DOHH2 (cell line): ENCODE measurements at regions not wholly inside any gene's neighbourhood (a gene's known extent, or its start where the extent isn't known, plus 50 kb on each side); places are given as distances from the start of the nearest gene placed in this dataset.
A peak's percentile ranks its signal among the peaks of the same experiment; 100 is the strongest.

Experiments
- H3F3A ChIP-seq: fragments of 200-600 bp; sonication (generic), shearing (Covaris generic); 2 replicates; pipeline ENCODE4 v1.6.0; 2016; ENCODE audit warnings: antibody characterized with exemption, mild to moderate bottlenecking; ENCODE audit not compliant: control insufficient read depth, insufficient read depth
- H3K27ac ChIP-seq: fragments of 200-600 bp; sonication (generic); 2 replicates; pipeline ENCODE4 v1.5.1; 2014; ENCODE audit warnings: low read depth, mild to moderate bottlenecking, low read length, moderate library complexity
- H3K27me3 ChIP-seq: fragments of 200-600 bp; sonication (generic); 2 replicates; pipeline ENCODE4 v1.6.1; 2014; ENCODE audit warnings: mild to moderate bottlenecking, low read length, mixed read lengths; ENCODE audit not compliant: control insufficient read depth
- H3K36me3 ChIP-seq: fragments of 200-600 bp; sonication (generic); 2 replicates; pipeline ENCODE4 v1.6.1; 2014; ENCODE audit warnings: mild to moderate bottlenecking, low read length, moderate library complexity, mixed read lengths; ENCODE audit not compliant: control insufficient read depth
- H3K4me1 ChIP-seq: fragments of 200-600 bp; sonication (generic); 2 replicates; pipeline ENCODE4 v1.6.1; 2014; ENCODE audit warnings: mild to moderate bottlenecking, low read length, mixed read lengths; ENCODE audit not compliant: control insufficient read depth
- H3K4me2 ChIP-seq: fragments of 200-600 bp; sonication (generic); 2 replicates; pipeline ENCODE4 v1.6.0; 2014; ENCODE audit warnings: mild to moderate bottlenecking, low read length, moderate library complexity
- H3K4me3 ChIP-seq: fragments of 200-600 bp; sonication (generic); 2 replicates; pipeline ENCODE4 v1.5.1; 2014; ENCODE audit warnings: mild to moderate bottlenecking, low read length, mixed read lengths
- H3K79me2 ChIP-seq: fragments of 200-600 bp; sonication (generic); 2 replicates; pipeline ENCODE4 v1.6.1; 2014; ENCODE audit warnings: mild to moderate bottlenecking, low read length, mixed read lengths; ENCODE audit not compliant: control insufficient read depth
- H3K9me2 ChIP-seq: fragments of 200-600 bp; sonication (generic); replicated peaks from 2 replicates; pipeline ENCODE4 v1.6.1; 2014; ENCODE audit warnings: mild to moderate bottlenecking, low read length, mixed read lengths; ENCODE audit not compliant: control insufficient read depth
- H3K9me3 ChIP-seq: fragments of 200-600 bp; sonication (generic); 2 replicates; pipeline ENCODE4 v1.6.1; 2014; ENCODE audit warnings: antibody characterized with exemption, low read length, mixed read lengths; ENCODE audit not compliant: control insufficient read depth, insufficient read depth
- H4K20me1 ChIP-seq: fragments of 200-600 bp; sonication (generic); 2 replicates; pipeline ENCODE4 v1.6.0; 2014; ENCODE audit warnings: low read depth, mild to moderate bottlenecking, antibody characterized with exemption, low read length, moderate library complexity; ENCODE audit not compliant: control insufficient read depth, insufficient read depth
- EZH2phosphoT487 ChIP-seq: fragments of 200-600 bp; sonication (generic); IDR thresholded peaks from 2 replicates; pipeline ENCODE4 v1.6.1; 2017; ENCODE audit warnings: borderline replicate concordance, mild to moderate bottlenecking, antibody characterized with exemption, low read length, moderate library complexity, mixed read lengths
- TF ChIP-seq, protein P1 (sequence below): fragments of 200-600 bp; sonication (generic); IDR thresholded peaks from one replicate; pipeline ENCODE4 v1.5.1; 2014; ENCODE audit warnings: antibody characterized with exemption, mild to moderate bottlenecking, low read depth, low read length; ENCODE audit not compliant: poor library complexity, severe bottlenecking

DNA sequence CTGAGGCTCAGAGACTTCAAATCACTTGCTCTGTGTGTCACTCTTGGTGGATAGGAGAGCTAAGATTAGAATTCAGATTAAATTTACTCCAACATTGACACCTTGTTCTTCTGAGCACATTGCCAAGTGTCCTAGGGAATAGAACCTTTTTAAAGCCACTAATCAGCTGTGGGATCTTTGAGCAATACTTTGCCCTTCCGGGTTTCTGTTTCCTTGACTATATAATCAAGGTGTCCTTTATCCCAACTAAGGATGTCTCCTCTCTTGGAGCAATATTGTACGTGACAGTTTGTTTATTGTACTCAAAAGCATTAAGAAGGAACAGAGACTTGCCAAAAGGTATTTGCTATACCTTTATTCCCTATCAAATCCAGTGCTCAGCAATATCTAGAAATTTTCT is 170.9 kb upstream of the CADPS start:
- no peak overlapping the region for H3K27ac ChIP-seq
- H3K79me2 ChIP-seq, result no peaks in the 10 kb centered on the region

DNA sequence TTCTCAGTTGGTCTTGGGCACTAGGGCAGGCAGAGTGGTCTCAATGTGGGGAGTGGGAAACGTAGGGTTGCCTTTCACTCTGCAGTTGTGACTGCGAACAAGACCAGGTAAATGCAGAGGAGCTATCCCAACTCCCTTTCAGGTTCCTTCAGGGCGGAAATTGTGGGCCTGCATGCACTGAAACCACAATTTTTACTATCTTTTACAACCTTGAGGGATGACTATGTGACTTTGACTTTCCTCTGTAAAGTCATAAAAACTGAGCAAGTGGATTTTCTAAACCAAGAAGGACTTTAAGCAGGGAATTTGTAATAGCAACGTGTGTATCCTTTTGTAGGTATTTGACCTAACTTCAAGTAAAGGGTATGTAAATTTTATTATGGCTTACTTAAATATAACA is 171.4 kb upstream of the CADPS start:
- Histone ChIP-seq H4K20me1 (no peaks in the 10 kb centered on the region), H3F3A (no peaks in the 10 kb centered on the region), H3K4me3 (no peak overlapping the region), H3K36me3 (no peaks in the 10 kb centered on the region), H3K4me2 (peak overlapping the region; percentile 43), H3K27me3 (no peaks in the 10 kb centered on the region), H3K79me2 (no peaks in the 10 kb centered on the region), H3K4me1 (peaks cover 14% of the 10 kb centered on the region), H3K27ac (no peak overlapping the region), H3K9me2 (no peaks in the 10 kb centered on the region), H3K9me3 (no peaks in the 10 kb centered on the region)
- TF ChIP-seq, protein P1, sequence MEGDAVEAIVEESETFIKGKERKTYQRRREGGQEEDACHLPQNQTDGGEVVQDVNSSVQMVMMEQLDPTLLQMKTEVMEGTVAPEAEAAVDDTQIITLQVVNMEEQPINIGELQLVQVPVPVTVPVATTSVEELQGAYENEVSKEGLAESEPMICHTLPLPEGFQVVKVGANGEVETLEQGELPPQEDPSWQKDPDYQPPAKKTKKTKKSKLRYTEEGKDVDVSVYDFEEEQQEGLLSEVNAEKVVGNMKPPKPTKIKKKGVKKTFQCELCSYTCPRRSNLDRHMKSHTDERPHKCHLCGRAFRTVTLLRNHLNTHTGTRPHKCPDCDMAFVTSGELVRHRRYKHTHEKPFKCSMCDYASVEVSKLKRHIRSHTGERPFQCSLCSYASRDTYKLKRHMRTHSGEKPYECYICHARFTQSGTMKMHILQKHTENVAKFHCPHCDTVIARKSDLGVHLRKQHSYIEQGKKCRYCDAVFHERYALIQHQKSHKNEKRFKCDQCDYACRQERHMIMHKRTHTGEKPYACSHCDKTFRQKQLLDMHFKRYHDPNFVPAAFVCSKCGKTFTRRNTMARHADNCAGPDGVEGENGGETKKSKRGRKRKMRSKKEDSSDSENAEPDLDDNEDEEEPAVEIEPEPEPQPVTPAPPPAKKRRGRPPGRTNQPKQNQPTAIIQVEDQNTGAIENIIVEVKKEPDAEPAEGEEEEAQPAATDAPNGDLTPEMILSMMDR, result no peak
- TF ChIP-seq EZH2phosphoT487, result no peak

More for the DNA sequence above, 170.9 kb upstream of the CADPS start:
- Histone ChIP-seq H4K20me1 (no peaks in the 10 kb centered on the region), H3K9me2 (no peaks in the 10 kb centered on the region), H3F3A (no peaks in the 10 kb centered on the region), H3K36me3 (no peaks in the 10 kb centered on the region), H3K4me1 (peaks cover 14% of the 10 kb centered on the region), H3K9me3 (no peaks in the 10 kb centered on the region), H3K4me3 (no peak overlapping the region), H3K4me2 (no peak overlapping the region), H3K27me3 (no peaks in the 10 kb centered on the region)
- TF ChIP-seq, protein P1, result no peak
- TF ChIP-seq EZH2phosphoT487, result no peak

DNA sequence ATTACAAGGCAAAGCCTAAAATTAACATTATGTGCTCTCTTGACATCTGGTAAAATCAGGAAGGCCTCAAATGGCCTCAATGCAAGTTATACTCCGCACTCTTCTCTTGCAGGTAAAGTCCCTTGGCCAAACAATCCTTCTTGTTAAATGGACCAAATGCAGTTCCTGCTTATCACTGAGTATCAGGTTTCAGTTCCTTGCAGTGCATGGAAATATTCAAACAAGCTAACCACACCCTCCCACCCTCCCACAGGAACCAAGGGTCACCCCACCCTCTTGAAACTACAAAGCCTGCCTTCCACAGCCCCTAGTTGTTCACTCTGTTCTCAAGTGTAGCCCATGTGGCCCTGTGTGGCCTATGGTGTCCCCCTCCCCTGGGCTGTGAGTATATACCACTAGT is 171.9 kb upstream of the CADPS start:
- peak overlapping the region; percentile 30 for H3K4me3 ChIP-seq
- no peaks in the 10 kb centered on the region for H3K79me2 ChIP-seq
- H3K9me2 ChIP-seq, result no peaks in the 10 kb centered on the region
- peaks cover 14% of the 10 kb centered on the region for H3K4me1 ChIP-seq
- no peaks in the 10 kb centered on the region for H3K27me3 ChIP-seq
- H3K27ac ChIP-seq, result no peak overlapping the region
- H3K36me3 ChIP-seq, result no peaks in the 10 kb centered on the region
- H4K20me1 ChIP-seq, result no peaks in the 10 kb centered on the region
- H3F3A ChIP-seq, result no peaks in the 10 kb centered on the region
- H3K4me2 ChIP-seq, result peak overlapping the region; percentile 43
- TF ChIP-seq, protein P1, result no peak
- no peak for TF ChIP-seq EZH2phosphoT487
- H3K9me3 ChIP-seq, result no peaks in the 10 kb centered on the region
